ENCODE measurements at regions not wholly inside any gene's neighbourhood (a gene's known extent, or its start where the extent isn't known, plus 50 kb on each side); places are given as distances from the start of the nearest gene placed in this dataset.

DNA sequence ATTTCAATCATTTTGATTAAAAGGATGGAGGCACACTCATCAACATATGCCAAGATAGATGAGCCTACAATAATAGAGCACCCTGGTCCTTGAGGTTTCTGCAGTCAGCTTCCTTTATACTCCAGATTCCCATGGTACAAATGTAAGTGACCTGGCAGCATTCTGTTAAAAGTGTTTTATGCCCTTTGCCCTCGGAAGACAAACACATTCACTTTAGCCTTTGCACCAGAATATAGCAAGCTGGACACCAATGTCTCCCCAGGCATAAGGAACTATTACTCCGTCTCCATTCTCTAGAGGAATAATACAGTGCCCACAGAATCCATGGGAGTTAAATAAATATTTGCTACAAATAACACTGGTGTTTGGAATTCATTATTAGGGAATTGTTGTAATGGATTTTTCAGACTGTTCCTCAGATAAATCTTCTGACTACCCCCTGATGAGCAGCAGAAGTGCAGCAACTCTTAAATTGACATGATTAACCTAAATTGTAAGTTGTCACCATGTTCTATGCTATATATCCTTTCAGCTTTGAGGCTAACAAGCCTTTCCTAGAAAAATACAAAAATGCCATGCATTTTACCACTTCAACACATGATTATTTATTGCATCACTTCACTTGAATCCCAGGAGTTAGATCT, 340.2 kb downstream of the TBC1D32 start:
- Mint-ChIP-seq H3K27ac (no peak overlapping the region), H3K4me3 (no peak overlapping the region), H3K4me1 (no peaks in the 10 kb centered on the region), H3K27me3 (ENCODE audit: low read depth in 3 of 3) (peaks cover 0 to 1% (median 0%) of the 10 kb centered on the region in 3 donors), H3K36me3 (no peaks in the 10 kb centered on the region), H3K9me3 (peaks cover 0 to 6% (median 2%) of the 10 kb centered on the region in 7 donors)
- WGBS (ENCODE audit: insufficient coverage): no CpG with 5 or more reads among the region's 2 CpGs
- Histone ChIP-seq H3K79me2 (ENCODE audit: insufficient read depth, low read length) (no peaks in the 10 kb centered on the region), H3K4me2 (replicated peaks; ENCODE audit: extremely low read depth, low read length, poor library complexity, severe bottlenecking) (no peak overlapping the region), H3K4me3 (replicated peaks in 1 of 3; ENCODE audit: low read depth in 2 of 3, low read length in 3 of 3) (no peak overlapping the region), H3K36me3 (replicated peaks in 1 of 2; ENCODE audit: control insufficient read depth in 1 of 2, insufficient read depth in 2 of 2, low read length in 2 of 2) (no peaks in the 10 kb centered on the region), H3K9me3 (replicated peaks in 1 of 2; ENCODE audit: control insufficient read depth in 1 of 2, insufficient read depth in 1 of 2, low read length in 2 of 2) (peaks cover 0 to 7% of the 10 kb centered on the region in 2 donors), H3K27me3 (ENCODE audit: control insufficient read depth in 2 of 2, insufficient read depth in 2 of 2, low read length in 2 of 2) (no peaks in the 10 kb centered on the region), H4K20me1 (ENCODE audit: insufficient read depth, low read length) (no peaks in the 10 kb centered on the region), H2AFZ (ENCODE audit: insufficient read depth, low read depth, low read length, poor library complexity, severe bottlenecking) (no peak overlapping the region), H3K4me1 (ENCODE audit: control insufficient read depth in 1 of 2, insufficient read depth in 2 of 2, low read length in 2 of 2) (no peaks in the 10 kb centered on the region), H3K27ac (ENCODE audit: low read depth in 1 of 2, low read length in 2 of 2) (no peak overlapping the region), H3K9ac (ENCODE audit: insufficient read depth, low read length, poor library complexity, severe bottlenecking) (no peak overlapping the region)
- no peak for DNase-seq
- TF ChIP-seq CTCF (IDR thresholded peaks at IDR 0.05): no peak
- intact Hi-C loops (cut with micrococcal nuclease): no loop called here

- no peaks in the 10 kb centered on the region for H3K4me1 ChIP-seq (ENCODE audit: control insufficient read depth in 1 of 2, insufficient read depth in 2 of 2, low read length in 2 of 2)
- no peaks in the 10 kb centered on the region for H3K27me3 ChIP-seq (ENCODE audit: control insufficient read depth in 2 of 2, insufficient read depth in 2 of 2, low read length in 2 of 2)
- Mint-ChIP-seq H3K27ac (no peak overlapping the region), H3K4me1 (no peaks in the 10 kb centered on the region), H3K9me3 (peaks cover 1 to 6% (median 2%) of the 10 kb centered on the region in 7 donors), H3K27me3 (ENCODE audit: low read depth in 3 of 3) (peaks cover 0 to 1% (median 0%) of the 10 kb centered on the region in 3 donors), H3K4me3 (no peak overlapping the region), H3K36me3 (no peaks in the 10 kb centered on the region)
- H3K9me3 ChIP-seq (replicated peaks in 1 of 2; ENCODE audit: control insufficient read depth in 1 of 2, insufficient read depth in 1 of 2, low read length in 2 of 2): peaks cover 0 to 7% of the 10 kb centered on the region in 2 donors
- no peak overlapping the region for H3K4me2 ChIP-seq (replicated peaks; ENCODE audit: extremely low read depth, low read length, poor library complexity, severe bottlenecking)
- DNase-seq: no peak
- no peaks in the 10 kb centered on the region for H4K20me1 ChIP-seq (ENCODE audit: insufficient read depth, low read length)
- no peak overlapping the region for H2AFZ ChIP-seq (ENCODE audit: insufficient read depth, low read depth, low read length, poor library complexity, severe bottlenecking)
- intact Hi-C loops (cut with micrococcal nuclease): no loop called here
- H3K36me3 ChIP-seq (replicated peaks in 1 of 2; ENCODE audit: control insufficient read depth in 1 of 2, insufficient read depth in 2 of 2, low read length in 2 of 2): no peaks in the 10 kb centered on the region
- H3K9ac ChIP-seq (ENCODE audit: insufficient read depth, low read length, poor library complexity, severe bottlenecking): no peak overlapping the region
- no peak overlapping the region for H3K27ac ChIP-seq (ENCODE audit: low read depth in 1 of 2, low read length in 2 of 2)
- no peaks in the 10 kb centered on the region for H3K79me2 ChIP-seq (ENCODE audit: insufficient read depth, low read length)
- no peak overlapping the region for H3K4me3 ChIP-seq (replicated peaks in 1 of 3; ENCODE audit: low read depth in 2 of 3, low read length in 3 of 3)
- no peak for TF ChIP-seq CTCF (IDR thresholded peaks at IDR 0.05)
Observed at GRCh38 chr6:120992257-120992656, 342.0 kb downstream of the TBC1D32 start.
